HFF-Myc (cell line): ENCODE measurements at regions not wholly inside any gene's neighbourhood (a gene's known extent, or its start where the extent isn't known, plus 50 kb on each side); places are given as distances from the start of the nearest gene placed in this dataset.

Source experiments
- DNase-seq: peaks from one replicate; pipeline ENCODE4 v3.0.0-alpha.2; 2011; ENCODE audit warnings: low read depth; ENCODE audit errors: extremely low read depth
- H3K4me3 ChIP-seq: replicated peaks from 2 replicates; pipeline ENCODE4 v1.5.1; 2011; ENCODE audit warnings: low read depth, mild to moderate bottlenecking, control low read depth, low read length
- TF ChIP-seq, protein P1 (sequence below): IDR thresholded peaks from 2 replicates; pipeline ENCODE4 v1.5.1; 2012; ENCODE audit warnings: mild to moderate bottlenecking, low read depth, low read length, control low read depth; ENCODE audit errors: missing control alignments

- TF ChIP-seq, protein P1, sequence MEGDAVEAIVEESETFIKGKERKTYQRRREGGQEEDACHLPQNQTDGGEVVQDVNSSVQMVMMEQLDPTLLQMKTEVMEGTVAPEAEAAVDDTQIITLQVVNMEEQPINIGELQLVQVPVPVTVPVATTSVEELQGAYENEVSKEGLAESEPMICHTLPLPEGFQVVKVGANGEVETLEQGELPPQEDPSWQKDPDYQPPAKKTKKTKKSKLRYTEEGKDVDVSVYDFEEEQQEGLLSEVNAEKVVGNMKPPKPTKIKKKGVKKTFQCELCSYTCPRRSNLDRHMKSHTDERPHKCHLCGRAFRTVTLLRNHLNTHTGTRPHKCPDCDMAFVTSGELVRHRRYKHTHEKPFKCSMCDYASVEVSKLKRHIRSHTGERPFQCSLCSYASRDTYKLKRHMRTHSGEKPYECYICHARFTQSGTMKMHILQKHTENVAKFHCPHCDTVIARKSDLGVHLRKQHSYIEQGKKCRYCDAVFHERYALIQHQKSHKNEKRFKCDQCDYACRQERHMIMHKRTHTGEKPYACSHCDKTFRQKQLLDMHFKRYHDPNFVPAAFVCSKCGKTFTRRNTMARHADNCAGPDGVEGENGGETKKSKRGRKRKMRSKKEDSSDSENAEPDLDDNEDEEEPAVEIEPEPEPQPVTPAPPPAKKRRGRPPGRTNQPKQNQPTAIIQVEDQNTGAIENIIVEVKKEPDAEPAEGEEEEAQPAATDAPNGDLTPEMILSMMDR, result no peak
- no peak overlapping the region for H3K4me3 ChIP-seq
- no peak for DNase-seq
Observed at GRCh38 chr13:79229761-79230160, 176.3 kb downstream of the RBM26 start.

DNA sequence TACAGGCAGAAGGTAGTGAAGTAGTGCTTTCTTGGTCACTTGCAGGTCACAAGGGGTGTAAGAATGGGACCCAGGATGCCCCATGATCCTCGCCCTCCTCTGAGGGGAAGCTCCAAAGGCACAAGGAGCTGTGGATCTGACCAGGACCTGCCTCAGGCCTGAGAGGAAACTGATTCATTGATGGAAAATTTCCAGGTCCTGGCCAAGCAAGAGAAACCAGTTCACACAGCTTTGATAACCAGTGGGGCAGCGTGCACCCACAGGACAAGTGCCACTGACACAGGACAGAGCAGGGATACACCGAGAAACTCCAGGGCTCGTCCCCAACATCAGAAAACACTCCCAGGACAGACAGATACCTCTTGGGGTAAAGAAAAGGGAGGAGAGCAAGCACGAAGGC is 177.1 kb downstream of the RBM26 start:
- no peak overlapping the region for H3K4me3 ChIP-seq
- DNase-seq, result no peak
- TF ChIP-seq, protein P1, result no peak

- TF ChIP-seq, protein P1, result no peak
- DNase-seq, result no peak
- H3K4me3 ChIP-seq, result no peak overlapping the region
Observed at GRCh38 chr13:79227418-79227817, 178.6 kb downstream of the RBM26 start.

DNA sequence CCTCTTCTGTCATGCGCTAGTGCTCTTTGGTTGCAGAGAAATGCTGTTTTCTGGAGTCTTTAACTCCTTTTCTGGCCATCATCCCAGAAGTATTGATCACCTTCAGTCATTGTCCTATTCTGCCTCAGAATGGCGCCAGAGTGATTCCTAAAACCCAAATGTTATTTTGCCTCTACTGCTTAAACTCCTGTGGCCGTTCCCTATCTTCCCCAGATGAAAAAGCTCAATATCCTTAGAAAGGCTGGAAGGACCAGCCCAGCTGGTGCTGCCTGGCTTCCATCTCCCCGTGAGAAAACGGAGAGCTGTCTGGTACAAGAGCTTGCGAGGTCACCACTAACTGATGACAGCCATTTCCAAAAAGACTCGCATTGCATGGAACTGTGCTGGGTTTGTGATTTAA is 179.1 kb downstream of the RBM26 start:
- no peak overlapping the region for H3K4me3 ChIP-seq
- TF ChIP-seq, protein P1, result no peak
- DNase-seq, result no peak

- TF ChIP-seq, protein P1, result no peak
- DNase-seq, result no peak
Observed at GRCh38 chr13:79226250-79226649, 179.8 kb downstream of the RBM26 start.

DNA sequence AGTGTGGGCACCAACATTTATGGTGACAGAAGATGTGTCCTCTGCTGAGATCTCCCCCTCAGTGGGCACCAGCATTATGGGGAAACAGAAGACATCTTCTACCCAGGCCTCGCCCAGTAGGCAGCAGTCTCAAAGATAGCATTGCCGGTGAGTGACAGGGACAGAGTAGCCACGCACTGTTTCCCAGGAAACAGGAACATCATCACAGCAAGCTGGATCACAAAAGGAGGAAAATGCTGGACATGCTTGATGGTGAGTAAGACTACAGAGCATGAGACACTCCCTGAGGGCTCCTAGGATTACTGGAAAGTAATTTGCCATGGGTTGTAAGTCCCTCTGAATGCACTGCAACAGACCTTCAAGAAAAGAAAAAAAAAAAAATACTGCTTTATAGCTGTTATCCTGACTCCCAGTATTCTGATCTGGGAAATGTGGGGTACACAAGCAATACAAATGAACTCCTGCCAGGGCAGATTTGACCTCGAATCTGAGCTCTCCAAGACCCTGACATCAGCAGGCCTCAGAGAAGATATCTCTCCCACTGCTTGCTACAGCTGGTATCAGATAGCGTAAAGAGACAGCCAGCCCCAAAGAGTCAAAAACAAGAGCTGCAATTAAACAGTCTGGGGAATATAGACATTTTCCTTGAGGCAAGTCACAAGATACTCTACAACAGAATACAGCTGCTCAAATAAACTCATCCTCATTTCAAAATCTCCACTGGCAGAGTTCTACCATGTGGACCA is 180.4 kb downstream of the RBM26 start:
- TF ChIP-seq, protein P1, result no peak
- no peak overlapping the region for H3K4me3 ChIP-seq
- no peak for DNase-seq

More at GRCh38 chr13:79226250-79226649, 179.8 kb downstream of the RBM26 start:
- H3K4me3 ChIP-seq, result no peak overlapping the region
